Sigmoid colon (tissue), 6 donors: ENCODE measurements at regions not wholly inside any gene's neighbourhood (a gene's known extent, or its start where the extent isn't known, plus 50 kb on each side); places are given as distances from the start of the nearest gene placed in this dataset.

ENCODE experiments used
- DNase-seq: peaks from one replicate; pipeline ENCODE4 v3.0.0-alpha.2; 2019
- H3K27ac ChIP-seq, 4 donors: fragments of 200-600 bp; sonication (generic); one replicate each; pipeline ENCODE4 v1.5.1; 2016 to 2019; ENCODE audit warnings: mild to moderate bottlenecking in 1 of 4
- H3K27me3 ChIP-seq, 3 donors: fragments of 200-600 bp; sonication (generic); one replicate each; pipeline ENCODE4 v1.5.1; 2019; ENCODE audit warnings: mild to moderate bottlenecking in 1 of 3
- H3K36me3 ChIP-seq, 4 donors: fragments of 200-600 bp; sonication (generic); one replicate each; pipeline ENCODE4 v1.5.1; 2016 to 2019
- H3K4me1 ChIP-seq, 4 donors: fragments of 200-600 bp; sonication (generic); one replicate each; pipeline ENCODE4 v1.5.1; 2017 to 2019
- H3K4me3 ChIP-seq, 4 donors: fragments of 200-600 bp; sonication (generic); one replicate each; pipeline ENCODE4 v1.5.1; 2017 to 2019; ENCODE audit warnings: mild to moderate bottlenecking in 2 of 4, moderate library complexity in 1 of 4
- H3K9me3 ChIP-seq, 4 donors: fragments of 200-600 bp in 3 of 4; sonication (generic) in 3 of 4; one replicate each; pipeline versions ENCODE4 v1.5.1 to v1.6.1; 2013 to 2019
- EP300 ChIP-seq, 4 donors: sonication (generic); formaldehyde crosslinking; IDR thresholded peaks; one replicate each; pipeline ENCODE4 v1.6.1; 2017; ENCODE audit warnings: antibody characterized with exemption in 4 of 4
- POLR2A ChIP-seq, 2 donors: fragments of 450-650 bp; IDR thresholded peaks; one replicate each; pipeline ENCODE4 v1.6.1; 2016; ENCODE audit warnings: antibody characterized with exemption in 2 of 2, mild to moderate bottlenecking in 2 of 2, moderate library complexity in 2 of 2
- POLR2AphosphoS5 ChIP-seq, 4 donors: sonication (generic); formaldehyde crosslinking; IDR thresholded peaks; one replicate each; pipeline ENCODE4 v1.6.1; 2017; ENCODE audit warnings: antibody characterized with exemption in 4 of 4
- WGBS, 2 donors: extraction: QIAGEN DNeasy Blood & Tissue Kit; methylation state at CpG; one replicate each; pipeline ENCODE4 v1.1.7; 2013; 5-methylcytosine and 5-hydroxymethylcytosine counted together
- intact Hi-C: fragments of 100-400 bp; cut with DNase I; formaldehyde crosslinking; loops from one replicate; pipeline ENCODE4 v1.15.1; 2023
- TF ChIP-seq, protein P1 (sequence below), 4 experiments: fragments of 450-650 bp in 3 of 4; fragments of 200-600 bp in 1 of 4; IDR thresholded peaks; one replicate each; pipeline ENCODE4 v1.5.1; 2016 to 2019; ENCODE audit warnings: antibody characterized with exemption in 4 of 4, mild to moderate bottlenecking in 3 of 4, moderate library complexity in 2 of 4
- donor health status: healthy with polysubstance abuse.
- donor health status: healthy.

DNA sequence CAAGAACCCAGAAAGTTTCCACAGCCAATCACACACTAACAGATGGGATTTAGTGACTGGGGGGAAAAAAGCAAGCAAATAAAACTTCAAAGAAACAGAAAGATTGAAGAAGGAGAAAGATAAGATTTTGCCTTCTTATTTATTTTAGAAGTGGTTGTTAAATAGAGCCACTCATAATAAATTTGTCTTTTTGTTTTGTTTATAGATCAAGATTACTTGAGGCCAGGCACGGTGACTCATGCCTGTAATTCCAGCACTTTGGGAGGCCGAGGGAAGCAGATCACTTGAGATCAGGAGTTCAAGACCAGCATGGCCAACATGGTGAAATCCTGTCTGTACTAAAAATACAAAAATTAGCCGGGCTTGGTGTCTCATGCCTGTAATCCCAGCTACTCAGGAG, 94.9 kb upstream of the RANBP3L start:
- 25 to 56% methylated on average over 3 of the region's 3 CpGs for WGBS, 2 donors
- DNase-seq = no peak
- TF ChIP-seq, protein P1, sequence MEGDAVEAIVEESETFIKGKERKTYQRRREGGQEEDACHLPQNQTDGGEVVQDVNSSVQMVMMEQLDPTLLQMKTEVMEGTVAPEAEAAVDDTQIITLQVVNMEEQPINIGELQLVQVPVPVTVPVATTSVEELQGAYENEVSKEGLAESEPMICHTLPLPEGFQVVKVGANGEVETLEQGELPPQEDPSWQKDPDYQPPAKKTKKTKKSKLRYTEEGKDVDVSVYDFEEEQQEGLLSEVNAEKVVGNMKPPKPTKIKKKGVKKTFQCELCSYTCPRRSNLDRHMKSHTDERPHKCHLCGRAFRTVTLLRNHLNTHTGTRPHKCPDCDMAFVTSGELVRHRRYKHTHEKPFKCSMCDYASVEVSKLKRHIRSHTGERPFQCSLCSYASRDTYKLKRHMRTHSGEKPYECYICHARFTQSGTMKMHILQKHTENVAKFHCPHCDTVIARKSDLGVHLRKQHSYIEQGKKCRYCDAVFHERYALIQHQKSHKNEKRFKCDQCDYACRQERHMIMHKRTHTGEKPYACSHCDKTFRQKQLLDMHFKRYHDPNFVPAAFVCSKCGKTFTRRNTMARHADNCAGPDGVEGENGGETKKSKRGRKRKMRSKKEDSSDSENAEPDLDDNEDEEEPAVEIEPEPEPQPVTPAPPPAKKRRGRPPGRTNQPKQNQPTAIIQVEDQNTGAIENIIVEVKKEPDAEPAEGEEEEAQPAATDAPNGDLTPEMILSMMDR (IDR thresholded peaks at IDR 0.05) = no peak
- no peak for TF ChIP-seq POLR2A (IDR thresholded peaks at IDR 0.05)
- no peak for TF ChIP-seq EP300 (IDR thresholded peaks at IDR 0.05)
- no peak for TF ChIP-seq POLR2AphosphoS5 (IDR thresholded peaks at IDR 0.05)
- Histone ChIP-seq H3K9me3 (no peaks in the 10 kb centered on the region), H3K36me3 (no peaks in the 10 kb centered on the region), H3K4me1 (peaks cover 0 to 40% (median 37%) of the 10 kb centered on the region in 4 donors), H3K27ac (peak overlapping the region in 3 of 4 donors; percentile 4 to 19 (median 9)), H3K4me3 (no peak overlapping the region), H3K27me3 (no peaks in the 10 kb centered on the region)
- intact Hi-C loops = loop anchor here (2.0 to 10.0 kb wide), 3 partner anchors 132 to 478 kb away; partner anchors contain the start of gene NIPBL

DNA sequence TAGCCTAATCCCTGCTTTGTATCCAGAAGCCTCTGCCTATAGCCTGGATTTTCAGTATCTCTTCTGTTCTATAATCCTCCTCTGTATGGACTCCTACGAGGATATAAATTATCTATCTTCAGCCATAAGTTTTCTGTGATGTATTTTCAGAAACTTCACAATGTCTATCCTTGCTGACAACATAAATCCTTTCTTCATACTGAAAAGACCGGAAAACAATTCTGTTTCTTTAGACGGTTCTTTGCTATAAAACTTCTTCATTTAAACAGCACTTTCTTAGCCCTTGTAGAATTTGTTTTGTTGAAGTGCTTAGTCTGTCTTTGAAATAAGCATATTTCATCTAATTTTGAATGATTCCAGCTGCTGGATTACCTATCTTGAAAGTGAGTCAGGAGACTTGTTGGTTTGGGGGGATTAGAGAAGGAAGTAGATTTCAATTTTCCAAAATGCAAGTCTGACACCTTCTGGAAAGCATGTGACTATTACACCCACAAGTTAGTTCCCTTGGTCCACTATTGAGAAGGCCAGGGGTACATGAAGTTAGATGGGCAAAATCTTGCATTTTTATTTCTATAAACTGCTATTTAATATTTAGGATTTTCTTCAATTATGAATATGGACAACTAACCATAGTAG, 96.3 kb upstream of the RANBP3L start:
- H3K4me3 ChIP-seq = no peak overlapping the region
- peaks cover 0 to 26% (median 23%) of the 10 kb centered on the region in 4 donors for H3K4me1 ChIP-seq
- no peak for DNase-seq
- H3K36me3 ChIP-seq = no peaks in the 10 kb centered on the region
- H3K27me3 ChIP-seq = no peaks in the 10 kb centered on the region
- TF ChIP-seq POLR2AphosphoS5 (IDR thresholded peaks at IDR 0.05) (no peak), EP300 (IDR thresholded peaks at IDR 0.05) (no peak), POLR2A (IDR thresholded peaks at IDR 0.05) (no peak)
- TF ChIP-seq, protein P1 (IDR thresholded peaks at IDR 0.05) = peak; percentile 25 to 58 (median 36)
- no peak overlapping the region for H3K27ac ChIP-seq
- H3K9me3 ChIP-seq = no peaks in the 10 kb centered on the region
- 62 to 72% methylated on average over 3 of the region's 3 CpGs for WGBS, 2 donors
- intact Hi-C loops = loop anchor here (2.0 to 10.0 kb wide), 3 partner anchors 133 to 477 kb away; partner anchors contain the start of gene NIPBL

DNA sequence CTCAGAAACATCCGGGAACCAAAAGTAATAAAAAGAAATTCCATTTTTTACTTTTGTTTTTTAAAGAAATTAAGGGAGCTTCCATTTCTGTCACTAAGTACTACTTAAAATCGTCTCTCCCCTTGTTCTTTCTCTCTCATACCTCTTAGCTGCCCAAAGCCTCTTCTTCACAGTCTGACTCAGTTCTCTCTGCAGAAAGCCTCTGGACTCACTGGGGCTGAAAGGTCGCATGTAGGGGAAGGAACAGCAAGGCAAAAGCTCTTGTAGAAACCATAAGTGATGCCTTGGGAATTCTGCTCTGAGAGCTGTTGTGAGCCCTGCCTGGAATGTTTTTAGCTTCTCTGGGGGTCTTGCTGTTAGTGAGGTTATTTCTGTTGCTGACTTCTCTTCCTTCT, 100.8 kb upstream of the RANBP3L start:
- no peaks in the 10 kb centered on the region for H3K27me3 ChIP-seq
- H3K27ac ChIP-seq = no peak overlapping the region

DNA sequence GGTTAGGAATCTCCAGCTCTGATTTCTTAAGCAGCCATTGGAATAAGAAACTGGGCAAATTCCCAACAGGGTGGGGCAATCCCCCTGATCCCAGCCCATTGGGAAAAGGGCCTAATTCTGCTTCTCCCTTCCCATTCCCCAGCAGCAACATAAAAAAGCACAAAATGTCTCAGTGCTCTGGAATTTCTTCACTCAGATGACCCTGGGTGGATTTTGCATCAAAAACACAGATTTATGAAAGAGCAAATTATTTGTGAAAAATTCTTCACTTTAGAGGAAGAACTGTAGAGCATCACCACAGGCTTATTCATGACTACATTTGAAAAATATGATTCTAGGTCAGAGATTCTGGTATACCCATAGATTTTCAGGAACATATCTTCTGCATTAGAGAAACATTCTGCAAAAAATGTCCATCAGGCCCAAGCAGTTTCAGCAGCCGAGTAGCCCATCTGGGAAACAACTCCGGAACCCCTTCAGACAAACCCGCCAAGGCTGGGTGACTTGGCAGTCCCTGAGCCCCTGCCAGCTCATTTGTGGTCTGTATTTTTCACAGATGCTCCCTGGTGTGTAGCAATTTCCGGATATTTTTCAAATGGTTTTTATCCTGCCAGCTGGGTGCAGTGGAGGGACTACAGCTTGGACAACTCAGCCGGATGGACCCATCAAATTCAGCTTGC, 102.1 kb upstream of the RANBP3L start:
- Histone ChIP-seq H3K36me3 (no peaks in the 10 kb centered on the region), H3K9me3 (no peaks in the 10 kb centered on the region), H3K4me1 (no peaks in the 10 kb centered on the region), H3K27ac (peak overlapping the region in 3 of 4 donors; percentile 10 to 59 (median 31)), H3K4me3 (no peak overlapping the region), H3K27me3 (no peaks in the 10 kb centered on the region)
- no peak for TF ChIP-seq EP300 (IDR thresholded peaks at IDR 0.05)
- no peak for TF ChIP-seq POLR2AphosphoS5 (IDR thresholded peaks at IDR 0.05)
- TF ChIP-seq, protein P1 (IDR thresholded peaks at IDR 0.05) = no peak
- TF ChIP-seq POLR2A (IDR thresholded peaks at IDR 0.05) = no peak
- DNase-seq = peak; percentile 75
- 69 to 81% methylated on average over 5 of the region's 5 CpGs for WGBS, 2 donors
- intact Hi-C loops = no loop called here

More for the DNA sequence above, 100.8 kb upstream of the RANBP3L start:
- 61 to 78% methylated on average over 3 of the region's 3 CpGs for WGBS, 2 donors
- no peak overlapping the region for H3K4me3 ChIP-seq
- no peak for TF ChIP-seq POLR2A (IDR thresholded peaks at IDR 0.05)
- TF ChIP-seq POLR2AphosphoS5 (IDR thresholded peaks at IDR 0.05) = no peak
- no peak for TF ChIP-seq EP300 (IDR thresholded peaks at IDR 0.05)
- TF ChIP-seq, protein P1 (IDR thresholded peaks at IDR 0.05) = no peak
- no peaks in the 10 kb centered on the region for H3K36me3 ChIP-seq
- peaks cover 0 to 6% (median 5%) of the 10 kb centered on the region in 4 donors for H3K4me1 ChIP-seq
- H3K9me3 ChIP-seq = no peaks in the 10 kb centered on the region
- intact Hi-C loops = no loop called here
- no peak for DNase-seq
